ENCODE measurements at regions not wholly inside any gene's neighbourhood (a gene's known extent, or its start where the extent isn't known, plus 50 kb on each side); places are given as distances from the start of the nearest gene placed in this dataset.
"Not testable (repeated sequence)": the region's sequence is repeated elsewhere in the genome, so short reads cannot be mapped to it uniquely, and the experiment has no call there.

DNA sequence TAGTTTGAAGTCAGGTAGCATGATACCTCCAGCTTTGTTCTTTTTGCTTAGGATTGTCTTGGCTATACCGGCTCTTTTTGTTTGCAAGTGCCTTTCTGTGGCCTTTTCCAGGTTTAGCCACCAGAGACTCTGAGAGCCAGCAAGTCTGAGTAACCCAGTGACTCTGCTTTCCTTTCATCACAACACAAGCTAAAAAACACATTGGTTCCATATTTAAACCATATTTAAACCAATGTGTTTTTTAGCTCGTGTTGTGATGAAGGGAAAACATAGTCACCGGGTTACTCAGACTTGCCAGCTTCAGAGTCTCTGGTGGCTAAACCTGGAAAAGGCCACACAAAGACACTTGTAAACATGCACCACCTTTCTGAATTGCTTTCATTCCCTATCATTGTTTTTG lies 493.3 kb downstream of the NTRK2 start:
- no peak for DNase-seq (ENCODE audit: low read depth in 4 of 4, low spot score in 1 of 4)

DNA sequence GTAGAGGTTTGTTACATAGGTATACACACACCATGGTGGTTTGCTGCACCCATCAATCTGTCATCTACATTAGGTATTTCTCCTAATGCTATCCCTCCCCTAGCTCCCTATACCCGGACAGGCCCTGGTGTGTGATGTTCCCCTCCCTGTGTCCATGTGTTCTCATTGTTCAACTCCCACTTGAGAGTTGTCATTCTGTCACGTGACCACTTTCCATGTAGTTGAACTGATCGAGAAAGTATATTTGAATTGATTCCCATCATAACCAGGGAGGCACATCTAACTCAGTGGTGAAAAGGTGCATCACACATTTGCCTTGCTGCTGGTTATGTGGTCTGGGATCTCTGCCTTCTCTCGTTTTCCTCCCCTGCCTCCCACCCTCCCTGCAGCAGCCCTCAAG lies 491.4 kb downstream of the NTRK2 start:
- DNase-seq (ENCODE audit: low read depth in 4 of 4, low spot score in 1 of 4) = not testable (repeated sequence)

DNA sequence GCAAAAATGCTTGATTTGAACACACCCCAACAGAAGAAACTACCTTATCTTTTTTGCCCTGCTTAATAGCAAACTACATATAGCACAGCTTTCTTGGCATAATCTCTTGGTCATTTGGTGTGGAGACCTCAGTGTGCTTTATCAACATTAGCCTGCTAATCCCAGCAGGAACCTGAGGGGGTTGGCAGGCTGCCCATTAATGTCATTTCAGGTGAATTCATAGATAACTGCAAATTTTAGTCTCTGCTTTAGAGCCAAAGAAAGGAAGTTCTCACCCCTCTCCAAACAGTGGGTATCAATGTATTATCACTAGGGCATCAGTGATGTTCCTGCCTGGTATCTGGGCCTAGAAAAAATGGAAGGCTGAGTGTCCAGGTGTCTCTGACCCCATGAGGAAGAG lies 489.0 kb downstream of the NTRK2 start:
- DNase-seq (ENCODE audit: low read depth in 4 of 4, low spot score in 1 of 4) = no peak

DNA sequence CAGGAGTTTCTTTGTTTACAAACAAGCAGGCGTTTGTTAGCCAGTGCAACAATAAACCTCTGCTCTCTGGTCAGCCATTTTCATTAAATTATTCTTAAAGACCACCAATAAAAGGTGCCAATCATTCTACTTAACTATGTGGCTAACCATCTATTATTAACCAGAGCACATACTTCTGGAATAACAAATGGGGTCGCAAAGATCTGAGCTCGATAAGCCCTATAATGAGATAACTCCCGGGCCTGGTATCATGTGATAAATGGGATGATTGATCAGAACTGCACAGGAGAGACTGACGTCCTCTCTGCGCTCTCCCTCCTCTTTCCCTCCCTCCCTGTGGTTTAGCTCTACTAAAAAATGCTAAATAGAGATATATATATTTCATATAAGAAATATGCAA lies 488.2 kb downstream of the NTRK2 start:
- no peak for DNase-seq (ENCODE audit: low read depth in 4 of 4, low spot score in 1 of 4)

DNA sequence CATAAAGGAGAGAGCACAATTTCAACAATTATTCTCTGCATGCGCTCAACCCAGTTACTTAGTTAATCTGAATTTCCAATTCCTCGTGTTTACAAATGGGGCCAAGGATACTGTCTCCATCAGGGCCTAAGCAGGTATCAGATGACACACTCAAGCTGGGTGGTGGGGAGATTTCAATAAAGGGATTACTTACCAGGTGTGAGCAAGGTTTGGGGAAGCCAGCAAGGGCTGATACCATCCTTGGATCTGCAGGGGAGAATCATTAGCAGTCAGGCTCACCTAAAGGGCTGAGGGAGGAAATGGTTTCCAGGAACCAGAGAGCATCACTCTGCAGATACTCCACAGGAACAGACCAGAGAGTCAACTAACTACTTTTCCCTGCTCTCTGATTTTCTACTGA lies 487.1 kb downstream of the NTRK2 start:
- no peak for DNase-seq (ENCODE audit: low read depth in 4 of 4, low spot score in 1 of 4)

DNA sequence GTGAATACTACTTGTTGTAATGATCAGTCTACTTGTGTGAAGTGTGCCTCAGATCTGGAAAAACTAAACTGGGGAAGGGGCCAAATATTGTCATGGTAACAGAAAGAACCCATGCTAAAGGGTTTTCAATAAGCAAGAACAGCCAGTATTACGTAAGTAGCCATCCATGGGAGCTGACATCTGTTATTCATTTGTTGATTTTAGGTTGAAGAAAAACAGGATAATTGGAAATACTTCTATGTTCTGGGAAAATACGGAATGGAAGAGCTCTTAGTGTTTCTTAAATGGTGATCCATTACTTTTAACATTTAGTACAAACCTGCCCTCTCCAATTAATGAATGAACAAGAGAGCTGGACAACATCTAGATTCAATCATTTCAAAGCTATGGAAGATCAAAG lies 485.8 kb downstream of the NTRK2 start:
- no peak for DNase-seq (ENCODE audit: low read depth in 4 of 4, low spot score in 1 of 4)

DNA sequence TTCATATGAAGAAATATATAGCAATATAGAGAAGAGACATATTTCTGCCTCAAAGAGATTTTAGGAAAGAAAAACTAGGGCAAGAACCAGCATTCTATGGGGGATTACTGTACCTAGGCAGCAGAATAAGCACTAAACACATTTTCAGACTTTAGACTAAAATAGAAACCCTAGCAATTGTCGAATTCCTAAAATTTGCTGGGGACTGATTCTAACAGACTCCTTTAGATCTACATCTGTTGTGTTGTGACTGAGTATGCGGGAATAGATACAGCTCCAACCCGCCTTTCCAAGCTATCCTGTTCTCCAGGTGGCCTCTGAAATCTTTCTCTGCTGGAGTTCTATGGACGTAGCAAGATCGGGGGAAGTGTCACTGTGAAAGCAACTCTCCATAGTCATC lies 482.2 kb downstream of the NTRK2 start:
- DNase-seq (ENCODE audit: low read depth in 4 of 4, low spot score in 1 of 4) = no peak

DNA sequence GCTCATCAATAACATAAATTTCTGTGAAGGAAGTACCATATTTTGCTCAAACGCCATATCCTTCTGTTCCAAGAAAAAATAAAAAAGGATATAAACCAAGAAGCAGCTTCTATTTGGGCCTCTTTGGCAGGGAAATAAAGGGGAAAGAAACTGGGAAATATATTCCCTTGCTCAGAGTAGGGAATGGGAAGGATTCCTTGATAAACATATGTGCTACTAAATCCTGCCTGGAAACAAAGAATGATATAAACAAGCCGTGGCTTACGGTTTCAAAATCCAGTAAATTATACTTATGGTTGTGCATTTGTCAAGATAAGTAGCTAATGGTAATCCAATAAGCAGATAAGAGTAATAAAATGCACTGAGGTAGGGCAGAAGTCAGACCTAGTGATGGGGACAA lies 481.6 kb downstream of the NTRK2 start:
- DNase-seq (ENCODE audit: low read depth in 4 of 4, low spot score in 1 of 4) = no peak

DNA sequence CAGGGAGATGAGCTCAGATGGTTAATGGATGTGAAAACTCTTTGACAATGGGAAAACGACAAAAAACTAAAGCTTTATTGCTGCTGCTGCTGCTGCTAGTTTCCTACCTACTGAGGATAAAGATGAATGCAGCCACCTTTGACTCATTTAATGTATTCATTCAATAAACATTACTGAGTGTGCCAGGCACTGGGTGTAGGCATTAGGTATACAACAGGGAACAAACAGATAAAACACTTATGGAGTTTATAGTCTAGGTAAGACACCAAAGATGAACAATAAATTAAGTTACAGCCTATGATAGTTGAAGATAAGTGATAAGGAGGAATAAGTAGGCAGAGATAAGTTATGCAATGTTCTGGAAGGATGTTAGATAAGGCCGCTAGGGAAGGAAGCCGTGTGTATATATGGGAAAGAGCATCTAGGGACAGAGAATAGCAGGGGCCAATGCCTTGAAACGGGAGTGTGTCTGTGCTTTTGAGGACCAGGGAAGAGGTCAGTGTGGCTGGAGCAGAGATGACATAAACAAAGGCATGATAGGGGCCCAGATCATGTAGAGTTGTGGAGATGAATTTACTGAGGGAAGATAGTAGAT lies 477.6 kb downstream of the NTRK2 start:
- DNase-seq (ENCODE audit: low read depth in 4 of 4, low spot score in 1 of 4) = no peak

DNA sequence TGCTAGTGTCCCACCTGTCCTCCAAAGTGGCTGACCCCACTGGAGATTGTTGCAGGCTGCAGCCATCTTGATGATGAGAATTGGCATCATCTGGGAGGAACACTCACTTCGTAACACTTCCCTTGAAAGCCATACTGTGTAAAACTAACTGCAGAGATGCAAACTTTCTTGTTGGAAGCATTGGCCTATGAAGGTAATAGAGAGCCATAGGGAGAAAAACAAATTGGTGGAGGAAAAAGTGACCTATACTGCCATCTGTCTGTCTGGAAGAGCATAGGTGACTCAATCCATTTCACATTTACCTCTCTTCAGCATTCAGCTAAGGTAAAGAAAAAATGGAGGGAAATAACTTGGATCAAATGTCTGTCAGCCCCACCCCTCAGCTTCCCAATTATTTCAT lies 473.4 kb downstream of the NTRK2 start:
- DNase-seq (ENCODE audit: low read depth in 4 of 4, low spot score in 1 of 4) = no peak

DNA sequence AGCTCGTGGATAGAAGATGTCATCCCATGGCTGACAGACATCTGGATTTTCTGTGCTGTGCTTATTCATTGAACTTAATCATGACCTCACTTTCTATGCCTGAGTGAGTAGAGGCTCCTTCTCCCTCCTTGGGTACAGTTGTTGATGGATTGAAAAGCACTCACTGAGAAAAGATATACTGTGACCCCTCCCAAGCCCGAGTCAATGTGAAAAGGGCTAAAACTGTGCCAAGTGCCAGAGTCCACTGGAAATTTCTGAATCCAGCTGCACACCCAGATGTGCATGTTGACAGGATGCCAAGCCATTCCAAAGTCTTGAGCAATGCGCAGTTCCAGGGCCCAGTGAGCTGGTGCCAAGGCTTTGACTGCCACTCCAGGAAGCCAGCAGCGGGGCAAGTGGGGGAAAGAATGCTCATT lies 473.0 kb downstream of the NTRK2 start:
- DNase-seq (ENCODE audit: low read depth in 4 of 4, low spot score in 1 of 4) = no peak

DNA sequence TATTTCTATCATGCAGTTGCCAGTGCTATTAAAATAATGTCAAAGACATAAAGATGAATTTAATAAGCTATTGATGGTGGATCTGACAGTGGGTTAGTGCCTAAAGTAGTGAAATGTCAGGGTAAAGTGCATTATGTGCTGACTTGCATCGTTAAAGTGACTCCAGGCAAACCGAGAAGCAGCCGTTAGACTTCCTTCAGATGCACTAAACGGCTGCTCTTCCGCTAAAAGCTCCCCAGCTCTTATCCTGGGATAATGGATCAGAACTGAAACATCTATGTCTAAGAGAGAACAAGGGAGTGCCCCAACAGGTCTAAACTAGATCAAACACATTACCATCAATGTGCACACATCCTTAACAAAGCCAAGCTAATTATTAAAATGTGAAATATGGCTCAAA lies 468.2 kb downstream of the NTRK2 start:
- DNase-seq (ENCODE audit: low read depth in 4 of 4, low spot score in 1 of 4) = no peak

DNA sequence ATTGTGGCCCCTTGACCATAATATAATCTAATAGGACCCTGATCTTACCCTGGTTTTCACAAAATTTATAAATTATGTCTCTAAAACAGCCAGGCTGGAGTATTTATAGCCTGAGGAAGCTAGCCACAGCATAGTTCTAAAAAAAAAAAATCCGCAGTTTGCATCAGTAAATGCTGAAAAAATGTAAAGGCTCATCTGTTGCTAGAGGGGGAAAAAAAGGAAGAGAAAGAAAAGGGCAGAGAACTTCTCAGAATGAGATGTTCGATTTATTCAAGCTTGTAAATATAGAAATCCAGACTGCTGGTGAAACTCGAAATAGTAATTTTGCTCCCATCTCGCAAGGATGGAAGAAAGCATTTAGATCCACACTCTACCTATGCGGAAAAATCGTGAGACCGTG lies 467.5 kb downstream of the NTRK2 start:
- DNase-seq (ENCODE audit: low read depth in 4 of 4, low spot score in 1 of 4) = no peak

DNA sequence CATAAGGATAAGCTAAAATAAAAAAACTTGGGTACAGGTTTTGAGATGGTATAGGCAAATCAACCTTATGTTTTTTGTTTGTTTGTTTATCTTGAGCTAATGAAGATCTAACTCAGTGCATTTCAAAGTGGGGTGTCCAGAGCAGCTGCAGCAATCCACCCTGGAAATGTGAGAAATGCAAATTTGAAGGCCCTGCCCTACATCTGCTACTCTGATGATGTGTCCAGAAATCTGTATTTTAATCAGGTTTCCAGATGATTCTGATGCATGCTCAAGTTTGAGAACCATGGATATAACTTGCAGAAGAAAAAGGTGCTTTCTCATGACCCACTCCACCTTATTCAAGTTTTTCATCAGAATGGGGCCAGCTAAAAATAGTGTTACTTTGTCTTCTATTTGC lies 467.0 kb downstream of the NTRK2 start:
- no peak for DNase-seq (ENCODE audit: low read depth in 4 of 4, low spot score in 1 of 4)

DNA sequence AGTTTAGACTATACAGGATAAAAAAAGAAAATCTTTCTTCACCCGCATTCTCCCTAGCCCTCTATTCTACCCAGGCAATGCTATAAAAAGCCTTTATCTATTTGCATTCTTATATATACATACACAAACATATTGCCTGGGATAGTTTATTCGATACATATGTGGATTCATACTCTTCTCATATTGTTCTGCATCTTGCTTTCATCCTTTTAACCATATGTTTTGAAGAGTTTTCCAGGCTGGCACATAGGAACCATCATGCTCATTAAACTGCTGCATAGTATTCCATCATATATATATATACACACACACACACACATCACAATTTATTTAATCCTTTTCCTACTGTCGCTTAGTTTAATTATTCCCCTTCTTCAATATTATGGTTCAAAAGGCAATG lies 461.2 kb downstream of the NTRK2 start:
- DNase-seq (ENCODE audit: low read depth in 4 of 4, low spot score in 1 of 4) = no peak

DNA sequence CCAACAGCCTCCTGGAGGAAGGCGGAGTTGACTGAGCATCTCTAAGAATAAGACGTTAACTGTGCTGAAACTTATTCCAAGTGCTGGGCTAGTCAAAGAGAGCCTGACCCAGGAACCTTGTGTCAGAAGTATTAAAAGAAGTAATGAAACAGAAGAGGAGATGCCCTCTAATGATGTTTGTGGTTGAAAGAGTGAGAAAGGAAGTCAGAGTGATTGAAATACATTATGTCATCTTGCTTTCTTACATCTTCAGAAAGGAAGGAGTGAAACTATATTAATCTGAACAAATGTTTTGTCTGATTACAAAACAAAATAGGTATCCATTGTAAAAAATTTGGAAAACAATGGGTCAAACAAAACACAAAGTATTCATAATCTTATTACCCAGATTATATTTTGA lies 460.7 kb downstream of the NTRK2 start:
- DNase-seq (ENCODE audit: low read depth in 4 of 4, low spot score in 1 of 4) = no peak

DNA sequence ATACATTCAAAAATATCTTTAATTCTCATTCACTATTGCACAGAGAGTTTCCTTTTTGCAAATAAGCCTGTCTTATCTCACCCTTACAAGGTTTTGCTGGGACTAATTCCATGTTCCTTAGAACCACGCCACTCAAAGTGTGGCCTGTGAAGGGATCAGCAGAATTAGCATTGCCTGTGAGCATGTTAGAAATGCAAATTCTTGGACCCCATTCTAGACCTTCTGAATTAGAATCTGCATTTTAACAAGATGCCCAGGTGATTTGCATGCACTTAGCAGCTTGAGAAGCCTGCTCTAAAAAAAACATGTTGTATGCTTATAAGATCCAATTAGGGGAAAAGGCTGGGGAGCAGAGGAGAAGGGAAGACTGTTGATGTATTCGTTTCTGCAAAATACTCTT lies 460.0 kb downstream of the NTRK2 start:
- DNase-seq (ENCODE audit: low read depth in 4 of 4, low spot score in 1 of 4) = no peak

DNA sequence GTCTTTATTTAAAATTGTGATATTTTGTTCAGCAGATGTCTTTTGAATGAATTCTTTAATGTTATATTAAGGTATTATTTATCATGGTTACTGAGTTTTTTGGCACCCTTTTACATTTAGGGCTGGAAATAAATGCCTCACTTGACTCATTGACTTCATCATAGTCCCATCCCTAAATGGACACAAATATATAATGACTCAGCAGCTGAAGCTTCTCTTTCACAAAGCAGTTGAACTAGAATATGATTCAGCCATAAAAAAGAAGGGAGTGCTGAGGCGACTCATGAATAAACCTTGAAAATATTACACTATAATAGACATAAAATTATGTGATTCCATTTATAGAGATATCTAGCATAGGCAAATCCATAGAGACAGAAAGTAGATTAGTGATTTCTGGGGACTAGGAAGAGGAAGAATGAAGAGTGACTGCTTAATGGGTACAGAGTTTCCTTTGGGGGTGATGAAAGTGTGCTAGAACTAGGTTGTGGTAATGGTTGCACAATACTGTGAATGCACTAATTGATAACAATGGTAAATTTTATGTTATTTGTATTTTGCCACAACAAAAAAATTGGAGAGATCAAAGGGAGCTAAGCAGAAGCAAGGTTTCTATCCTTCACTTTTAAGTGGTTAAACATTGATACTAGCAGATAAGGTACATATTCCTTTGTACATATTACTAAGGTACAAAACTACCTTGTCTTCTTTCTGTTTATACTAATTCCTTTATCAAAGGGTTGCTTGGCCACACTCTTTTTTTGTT lies 449.6 kb downstream of the NTRK2 start:
- DNase-seq (ENCODE audit: low read depth in 4 of 4, low spot score in 1 of 4) = no peak

DNA sequence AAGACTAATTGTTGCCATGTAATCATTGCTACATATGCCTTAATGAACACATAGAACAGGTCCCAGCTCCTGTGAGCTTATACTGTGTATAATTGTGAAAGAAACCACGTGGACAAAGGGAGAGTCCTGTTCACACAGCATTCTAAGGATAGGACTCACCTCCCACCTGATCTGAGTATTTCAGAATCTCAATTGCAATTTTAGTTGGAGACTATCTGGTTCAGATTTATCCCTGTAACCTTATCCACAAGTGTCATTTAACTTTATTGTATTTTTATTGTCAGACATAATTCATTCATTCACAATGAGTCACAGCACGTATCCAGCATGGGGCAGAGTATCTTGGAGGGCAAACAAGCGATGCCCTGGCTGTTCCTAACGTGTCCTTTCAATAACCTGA lies 448.3 kb downstream of the NTRK2 start:
- DNase-seq (ENCODE audit: low read depth in 4 of 4, low spot score in 1 of 4) = no peak

DNA sequence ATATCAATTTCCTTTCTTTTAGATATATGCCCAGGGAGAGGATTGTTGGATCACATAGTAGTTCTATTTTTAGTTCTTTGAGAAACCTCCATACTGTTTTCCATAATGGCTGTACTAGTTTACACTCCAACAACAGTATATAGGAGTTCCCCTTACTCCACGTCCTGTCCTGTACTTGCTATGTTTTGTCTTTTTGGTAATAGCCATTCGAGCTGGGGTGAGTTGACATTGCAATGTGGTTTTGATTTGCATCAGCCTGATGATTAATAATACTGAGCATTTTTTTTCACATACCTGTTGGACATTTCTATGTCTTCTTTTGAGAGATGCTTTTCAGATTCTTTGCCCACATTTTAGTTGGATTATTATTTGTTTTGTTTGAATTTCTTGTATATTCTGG lies 445.9 kb downstream of the NTRK2 start:
- no peak for DNase-seq (ENCODE audit: low read depth in 4 of 4, low spot score in 1 of 4)

DNA sequence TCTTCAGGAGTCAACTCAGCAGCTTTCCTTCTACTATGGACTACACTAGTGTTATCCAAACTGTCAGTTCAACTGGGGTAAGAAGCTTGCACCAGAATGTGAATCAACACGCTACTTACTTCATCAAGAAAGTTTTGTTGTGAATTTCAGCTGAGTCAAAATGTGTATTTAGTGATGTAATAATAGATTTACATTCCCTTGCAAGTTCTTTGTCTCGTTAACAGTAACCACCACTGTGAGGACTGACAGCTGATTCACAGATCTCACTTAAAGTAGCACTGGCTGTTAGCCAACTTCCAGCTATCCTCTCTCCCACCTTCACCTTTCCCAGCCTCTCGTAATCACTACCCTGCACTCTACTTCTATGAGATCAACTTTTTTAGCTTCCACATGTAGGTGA lies 445.3 kb downstream of the NTRK2 start:
- no peak for DNase-seq (ENCODE audit: low read depth in 4 of 4, low spot score in 1 of 4)

DNA sequence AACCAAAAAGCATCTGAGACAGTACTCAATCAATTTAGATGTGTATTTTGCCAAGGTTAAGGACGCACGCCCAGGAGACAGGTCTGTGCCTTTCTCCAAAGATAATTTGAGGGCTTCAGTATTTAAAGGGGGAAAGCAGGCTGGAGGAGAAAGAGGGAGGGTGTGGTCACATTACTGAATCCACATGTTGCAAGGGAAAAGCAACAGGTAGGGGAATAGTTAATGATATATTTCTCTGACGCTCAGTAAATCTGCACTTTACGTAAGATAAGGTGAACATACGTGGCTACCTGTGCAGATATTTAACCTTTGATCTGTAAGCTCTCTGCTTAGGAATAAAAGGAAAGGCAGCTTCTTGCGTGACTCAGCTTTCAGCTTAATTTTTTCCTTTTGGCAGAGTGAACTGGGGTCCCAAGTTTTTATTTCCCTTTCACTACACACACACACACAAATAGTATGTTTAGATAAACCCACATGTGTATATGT lies 443.4 kb downstream of the NTRK2 start:
- no peak for DNase-seq (ENCODE audit: low read depth in 4 of 4, low spot score in 1 of 4)

DNA sequence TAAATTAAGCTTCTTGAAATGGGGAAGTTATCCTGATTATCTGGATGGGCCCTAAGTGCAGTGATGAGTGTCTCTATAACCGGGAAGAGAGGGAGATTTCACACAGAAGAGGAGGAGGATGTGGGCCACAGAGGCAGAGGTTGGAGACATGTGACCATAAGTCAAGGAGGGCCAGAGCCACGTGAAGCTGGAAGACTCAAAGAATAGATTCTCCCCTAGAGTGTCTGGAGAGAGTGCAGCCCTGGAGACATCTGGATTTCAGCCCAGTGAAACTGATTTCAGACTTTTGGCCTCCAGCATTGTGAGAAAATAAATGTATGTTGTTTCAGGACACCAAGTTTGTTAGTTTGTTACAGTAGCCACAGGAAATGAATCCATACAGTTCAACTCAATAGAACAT lies 442.9 kb downstream of the NTRK2 start:
- DNase-seq (ENCODE audit: low read depth in 4 of 4, low spot score in 1 of 4) = no peak
